HG02885 (cell line): ENCODE measurements at regions not wholly inside any gene's neighbourhood (a gene's known extent, or its start where the extent isn't known, plus 50 kb on each side); places are given as distances from the start of the nearest gene placed in this dataset.
"Not testable (repeated sequence)": the region's sequence is repeated elsewhere in the genome, so short reads cannot be mapped to it uniquely, and the experiment has no call there.

Source experiments
- ATAC-seq: cut with Tn5 transposase; IDR thresholded peaks from one replicate; pipeline ENCODE4 v1.9.1; 2021; ENCODE audit warnings: mild to moderate bottlenecking; ENCODE audit not compliant: unreplicated experiment, poor library complexity

GRCh38 chr12:20000229-20000849 is 368.0 kb upstream of the PDE3A start:
- no peak for ATAC-seq

GRCh38 chr12:20003252-20003651 is 365.1 kb upstream of the PDE3A start:
- ATAC-seq = no peak

- no peak for ATAC-seq
These were observed 363.4 kb upstream of the PDE3A start for GRCh38 chr12:20004952-20005351.

- ATAC-seq = no peak
These were observed 361.2 kb upstream of the PDE3A start for GRCh38 chr12:20006871-20007730.

- not testable (repeated sequence) for ATAC-seq
These were observed 358.4 kb upstream of the PDE3A start for GRCh38 chr12:20009965-20010364.

- ATAC-seq = no peak
These were observed 357.1 kb upstream of the PDE3A start for GRCh38 chr12:20011200-20011599.

- ATAC-seq = no peak
These were observed 350.5 kb upstream of the PDE3A start for GRCh38 chr12:20017802-20018201.

- ATAC-seq = no peak
These were observed 349.9 kb upstream of the PDE3A start for GRCh38 chr12:20018406-20018805.

- ATAC-seq = no peak
These were observed 344.1 kb upstream of the PDE3A start for GRCh38 chr12:20024194-20024593.

- ATAC-seq = no peak
These were observed 340.3 kb upstream of the PDE3A start for GRCh38 chr12:20028033-20028432.

- no peak for ATAC-seq
These were observed 337.5 kb upstream of the PDE3A start for GRCh38 chr12:20030826-20031225.

GRCh38 chr12:20039562-20039961 is 328.8 kb upstream of the PDE3A start:
- no peak for ATAC-seq

- no peak for ATAC-seq
These were observed 328.2 kb upstream of the PDE3A start for GRCh38 chr12:20040184-20040583.

- no peak for ATAC-seq
These were observed 327.5 kb upstream of the PDE3A start for GRCh38 chr12:20040831-20041230.

GRCh38 chr12:20044351-20044750 is 324.0 kb upstream of the PDE3A start:
- ATAC-seq = no peak

GRCh38 chr12:20044846-20045245 is 323.5 kb upstream of the PDE3A start:
- no peak for ATAC-seq

- ATAC-seq = no peak
These were observed 320.4 kb upstream of the PDE3A start for GRCh38 chr12:20047901-20048300.

GRCh38 chr12:20050221-20050620 is 318.1 kb upstream of the PDE3A start:
- ATAC-seq = no peak

GRCh38 chr12:20053782-20054181 is 314.6 kb upstream of the PDE3A start:
- no peak for ATAC-seq

GRCh38 chr12:20055856-20056255 is 312.5 kb upstream of the PDE3A start:
- no peak for ATAC-seq

- no peak for ATAC-seq
These were observed 310.9 kb upstream of the PDE3A start for GRCh38 chr12:20057398-20057797.

- ATAC-seq = no peak
These were observed 305.2 kb upstream of the PDE3A start for GRCh38 chr12:20063116-20063515.
